ENCODE measurements at regions not wholly inside any gene's neighbourhood (a gene's known extent, or its start where the extent isn't known, plus 50 kb on each side); places are given as distances from the start of the nearest gene placed in this dataset.
A peak's percentile ranks its signal among the peaks of the same experiment; 100 is the strongest.
"Not testable (repeated sequence)": the region's sequence is repeated elsewhere in the genome, so short reads cannot be mapped to it uniquely, and the experiment has no call there.

- DNase-seq, result peak in 1 of 4 donors; percentile 79
These were observed 65.6 kb upstream of the BLTP1 start for GRCh38 chr4:122086338-122087065.

DNA sequence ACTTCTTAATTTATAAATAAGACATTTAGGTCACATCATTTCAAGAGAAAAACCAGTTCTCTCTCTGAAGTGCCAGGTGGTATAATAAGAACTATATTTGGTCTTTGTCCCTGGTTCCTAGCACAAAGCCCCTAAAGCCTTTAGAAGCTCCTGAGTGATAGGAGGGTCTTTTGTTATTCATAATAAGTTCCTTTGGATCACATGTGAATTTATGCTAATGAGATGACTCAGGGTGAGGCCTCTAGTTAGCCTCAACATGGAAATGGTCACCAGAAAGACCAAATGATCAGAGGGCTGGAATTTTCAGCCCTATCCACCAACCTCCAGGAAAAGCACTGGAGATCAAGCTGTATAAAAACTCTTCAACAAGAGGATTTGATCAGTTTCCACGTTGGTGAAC, 68.1 kb upstream of the BLTP1 start:
- Histone ChIP-seq H3K36me3 (no peaks in the 10 kb centered on the region), H3K27me3 (no peaks in the 10 kb centered on the region), H3K4me1 (peaks cover 0 to 6% of the 10 kb centered on the region in 2 donors), H3K27ac (no peak overlapping the region), H3K9me3 (no peaks in the 10 kb centered on the region), H3K4me3 (no peak overlapping the region)
- no peak for ATAC-seq
- DNase-seq, result no peak
- TF ChIP-seq CTCF (IDR thresholded peaks at IDR 0.05), result no peak
- intact Hi-C loops (cut with DNase I), result no loop called here

More at GRCh38 chr4:122086338-122087065, 65.6 kb upstream of the BLTP1 start:
- Histone ChIP-seq H3K9me3 (no peaks in the 10 kb centered on the region), H3K4me3 (no peak overlapping the region), H3K36me3 (no peaks in the 10 kb centered on the region), H3K4me1 (peaks cover 0 to 6% of the 10 kb centered on the region in 2 donors), H3K27ac (peak overlapping the region; percentile 10 to 51), H3K27me3 (no peaks in the 10 kb centered on the region)
- intact Hi-C loops (cut with DNase I), result no loop called here
- no peak for TF ChIP-seq CTCF (IDR thresholded peaks at IDR 0.05)
- ATAC-seq, result peak; percentile 84

DNA sequence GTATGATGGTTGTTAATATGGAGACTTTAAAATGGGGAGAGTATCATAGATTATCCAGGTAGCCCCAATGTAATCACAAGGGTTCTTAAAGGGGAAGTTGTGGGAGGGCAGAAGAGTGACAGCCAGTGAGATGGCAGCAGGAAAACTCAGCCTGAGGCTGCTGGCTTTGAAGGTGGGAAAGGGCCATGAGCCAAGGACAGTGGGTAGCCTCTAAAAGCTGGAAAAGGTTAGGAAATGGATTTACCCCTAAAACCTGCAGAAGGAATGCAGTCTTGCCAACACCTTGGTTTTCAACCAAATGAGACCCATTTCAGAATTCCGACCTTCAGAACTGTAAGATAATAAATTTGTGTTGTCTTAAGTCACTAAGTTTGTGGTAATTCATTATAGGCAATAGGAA, 68.8 kb upstream of the BLTP1 start:
- H3K4me1 ChIP-seq, result peaks cover 0 to 6% of the 10 kb centered on the region in 2 donors
- no peaks in the 10 kb centered on the region for H3K9me3 ChIP-seq
- no peak for TF ChIP-seq CTCF (IDR thresholded peaks at IDR 0.05)
- ATAC-seq (no peak), DNase-seq (no peak)
- H3K4me3 ChIP-seq, result no peak overlapping the region
- H3K36me3 ChIP-seq, result no peaks in the 10 kb centered on the region
- H3K27ac ChIP-seq, result no peak overlapping the region
- intact Hi-C loops (cut with DNase I), result no loop called here
- no peaks in the 10 kb centered on the region for H3K27me3 ChIP-seq

DNA sequence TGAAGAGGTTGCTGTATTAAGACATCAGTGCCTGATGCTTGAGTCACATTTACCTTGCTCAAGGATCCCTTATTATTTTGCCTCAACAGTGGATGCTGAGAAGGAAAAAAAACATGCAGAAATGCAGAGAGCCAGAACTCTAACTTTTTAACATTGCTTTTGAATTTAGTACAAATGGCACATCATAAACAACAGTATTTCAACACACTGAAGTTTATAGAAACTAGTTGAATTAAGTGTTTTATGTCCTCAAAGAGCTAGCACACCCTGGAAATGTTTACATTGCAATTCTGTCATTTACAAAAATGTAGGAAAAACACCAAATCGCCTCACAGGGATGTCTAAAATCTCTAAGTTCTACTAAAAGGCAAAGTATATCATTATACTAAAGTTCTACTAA, 69.5 kb upstream of the BLTP1 start:
- H3K4me1 ChIP-seq, result peaks cover 0 to 6% of the 10 kb centered on the region in 2 donors
- ATAC-seq, result no peak
- intact Hi-C loops (cut with DNase I), result no loop called here
- H3K36me3 ChIP-seq, result no peaks in the 10 kb centered on the region
- no peak overlapping the region for H3K4me3 ChIP-seq
- no peaks in the 10 kb centered on the region for H3K9me3 ChIP-seq
- H3K27ac ChIP-seq, result no peak overlapping the region
- no peaks in the 10 kb centered on the region for H3K27me3 ChIP-seq
- DNase-seq, result peak in 2 of 4 donors; percentile 67 to 69
- no peak for TF ChIP-seq CTCF (IDR thresholded peaks at IDR 0.05)

DNA sequence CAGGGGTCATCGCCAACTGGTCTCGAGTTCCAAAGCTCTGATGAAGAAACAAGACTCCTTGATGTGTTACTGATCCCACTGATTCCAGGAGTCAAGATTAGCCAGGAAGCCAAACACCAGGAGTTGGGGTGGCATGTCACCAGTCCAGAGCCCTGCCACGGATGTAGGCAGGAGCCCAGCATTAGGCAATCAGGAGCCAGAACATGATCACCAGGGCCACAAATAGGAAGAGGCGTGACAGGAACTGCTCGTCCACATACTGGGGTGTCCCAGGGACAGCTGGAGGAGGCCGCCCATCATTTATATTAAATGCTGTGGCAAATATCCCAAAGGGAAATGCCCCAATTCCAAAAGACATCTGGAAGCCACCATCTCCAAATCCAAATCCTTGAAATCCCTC, 74.5 kb upstream of the BLTP1 start:
- H3K36me3 ChIP-seq; H3K4me3 ChIP-seq; ATAC-seq; intact Hi-C loops (cut with DNase I); H3K27ac ChIP-seq; H3K9me3 ChIP-seq; DNase-seq; H3K4me1 ChIP-seq; H3K27me3 ChIP-seq: not testable (repeated sequence)

DNA sequence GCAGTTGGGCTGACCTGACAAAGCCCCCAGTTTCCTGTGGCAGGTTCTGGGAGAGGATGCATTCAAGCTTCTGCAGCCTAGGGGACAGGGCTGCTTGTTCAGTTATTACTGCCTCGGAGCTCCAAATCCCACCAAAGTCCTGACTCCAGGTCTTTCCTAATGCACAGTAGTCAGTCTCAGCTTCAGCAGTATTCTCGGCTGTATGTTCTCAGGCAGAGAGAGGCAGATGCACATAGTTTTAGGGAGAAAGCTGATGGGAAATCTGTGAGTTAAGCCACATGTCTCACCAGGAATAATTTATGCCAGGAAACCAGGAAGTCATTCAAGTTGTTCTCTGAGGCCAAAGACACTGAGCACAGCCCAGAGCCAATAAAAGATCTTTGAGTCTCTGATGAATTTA, 75.3 kb upstream of the BLTP1 start:
- peak in 1 of 4 donors; percentile 60 for DNase-seq
- H3K27ac ChIP-seq; H3K4me3 ChIP-seq; H3K9me3 ChIP-seq; H3K4me1 ChIP-seq; intact Hi-C loops (cut with DNase I); ATAC-seq; H3K36me3 ChIP-seq; H3K27me3 ChIP-seq: not testable (repeated sequence)

All from left lung (tissue), 4 donors.